GM23248 (cell line): ENCODE measurements at regions not wholly inside any gene's neighbourhood (a gene's known extent, or its start where the extent isn't known, plus 50 kb on each side); places are given as distances from the start of the nearest gene placed in this dataset.

Experiments
- EZH2 ChIP-seq: fragments of 200-600 bp; sonication (generic); IDR thresholded peaks from 2 replicates; pipeline ENCODE4 v1.6.1; 2018; ENCODE audit warnings: antibody characterized with exemption, mild to moderate bottlenecking; ENCODE audit not compliant: insufficient read depth, poor library complexity, severe bottlenecking
- EZH2phosphoT487 ChIP-seq: fragments of 200-600 bp; sonication (generic); IDR thresholded peaks from 2 replicates; pipeline ENCODE4 v1.6.1; 2018; ENCODE audit warnings: antibody characterized with exemption, moderate library complexity, mild to moderate bottlenecking, low read depth; ENCODE audit not compliant: insufficient read depth

DNA sequence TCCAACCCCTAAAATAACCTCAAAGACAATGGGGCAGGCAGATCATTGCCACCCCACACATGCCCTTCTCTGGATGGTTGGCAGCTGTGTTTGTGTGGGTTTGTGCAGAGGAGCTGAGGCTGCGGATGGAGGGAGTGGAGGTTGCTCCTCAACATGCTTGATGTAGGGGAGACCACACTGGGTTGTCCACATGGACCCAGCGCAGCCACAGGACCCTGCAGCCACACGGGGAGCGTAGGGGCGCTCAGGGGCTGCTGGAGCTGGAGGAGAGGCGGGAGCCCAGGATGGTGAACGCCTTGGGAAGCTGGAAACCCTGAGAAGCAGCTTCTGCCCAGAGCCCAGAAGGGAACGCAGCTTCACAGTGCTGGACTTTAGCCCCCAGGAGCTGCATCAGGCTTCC is 56.3 kb upstream of the TMEM18 start:
- TF ChIP-seq EZH2 (no peak), EZH2phosphoT487 (no peak)
